ENCODE measurements at regions not wholly inside any gene's neighbourhood (a gene's known extent, or its start where the extent isn't known, plus 50 kb on each side); places are given as distances from the start of the nearest gene placed in this dataset.

DNA sequence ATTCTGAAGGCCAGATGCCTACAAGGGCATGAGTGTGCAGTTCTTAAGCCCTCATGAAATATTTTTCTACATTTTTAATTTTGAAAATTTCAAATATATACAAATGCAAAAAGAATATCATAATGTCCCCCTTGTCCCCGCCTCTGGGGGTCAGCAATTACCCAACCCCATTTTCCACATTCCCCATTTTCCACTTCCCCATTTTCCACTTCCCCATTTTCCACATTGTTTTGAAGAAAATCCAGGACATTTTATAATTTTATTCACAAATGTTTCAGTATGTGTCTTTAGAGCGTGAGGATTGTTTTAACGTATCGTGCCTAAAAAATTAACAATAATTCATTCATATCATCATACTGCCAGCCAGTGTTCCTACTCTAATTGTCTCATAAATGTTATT lies 403.6 kb upstream of the RAB6C start:
- no peak for DNase-seq

DNA sequence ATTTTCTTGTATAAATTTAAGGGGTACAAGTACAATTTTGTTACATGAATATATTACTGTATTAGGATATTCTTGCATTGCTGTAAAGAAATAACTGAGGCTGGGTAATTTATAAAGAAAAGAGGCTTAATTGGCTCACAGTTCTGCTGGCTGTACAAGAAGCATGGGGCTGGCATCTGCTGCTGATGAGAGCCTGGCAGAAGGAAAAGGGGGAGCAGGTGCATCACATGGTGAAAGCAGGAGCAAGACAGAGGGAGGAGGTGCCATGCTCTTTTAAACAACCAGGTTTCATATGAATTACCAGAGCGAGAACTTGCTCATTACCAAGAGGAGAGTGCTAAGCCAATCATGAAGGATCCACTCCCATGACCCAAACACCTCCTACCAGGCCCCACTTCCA lies 399.5 kb upstream of the RAB6C start:
- no peak for DNase-seq

- no peak for DNase-seq
Measured at GRCh38 chr2:129585760-129586159, 393.7 kb upstream of the RAB6C start.

- no peak for DNase-seq
Measured at GRCh38 chr2:129587426-129588064, 391.9 kb upstream of the RAB6C start.

GRCh38 chr2:129604560-129604959 lies 374.9 kb upstream of the RAB6C start:
- no peak for DNase-seq

GRCh38 chr2:129605646-129606045 lies 373.8 kb upstream of the RAB6C start:
- DNase-seq, result peak; percentile 0

DNA sequence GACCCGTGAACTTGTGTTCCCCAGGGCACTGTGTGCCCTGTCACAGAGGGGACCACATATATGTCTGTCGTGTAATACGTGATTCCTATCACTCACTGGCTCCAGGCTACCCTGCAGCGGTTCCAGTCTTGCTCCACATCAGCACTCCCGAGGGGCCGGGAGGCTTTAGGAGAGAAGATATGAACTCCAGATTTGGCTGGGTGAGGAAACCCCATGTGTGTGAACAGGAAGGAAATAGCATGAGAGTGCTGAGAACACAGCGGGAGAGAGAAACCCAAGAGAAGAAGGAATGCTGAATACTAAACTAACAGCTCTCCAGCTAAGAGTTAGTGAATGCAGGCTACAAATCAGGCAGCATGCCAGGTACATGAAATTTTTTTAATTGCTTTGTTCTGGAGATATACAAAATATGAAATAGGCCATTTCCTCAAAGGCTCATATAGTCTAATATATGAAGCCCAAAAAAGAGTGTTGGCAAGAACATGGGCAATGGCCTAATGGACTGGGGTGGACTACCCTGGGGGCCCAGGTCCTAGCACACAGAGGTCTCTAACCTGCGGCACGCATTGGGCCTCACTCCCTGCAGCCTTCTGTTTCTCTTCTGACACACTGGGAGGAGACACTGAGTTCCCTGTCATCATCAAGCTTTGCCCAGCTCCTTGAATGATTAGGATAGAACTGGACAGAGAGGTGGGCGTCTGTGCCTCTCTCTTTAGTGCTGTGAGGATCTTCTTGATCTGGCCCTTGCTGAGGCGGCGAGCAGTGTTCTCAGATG lies 372.8 kb upstream of the RAB6C start:
- no peak for DNase-seq

GRCh38 chr2:129609224-129609623 lies 370.2 kb upstream of the RAB6C start:
- DNase-seq, result no peak

- no peak for DNase-seq
Measured at GRCh38 chr2:129610766-129611165, 368.7 kb upstream of the RAB6C start.

- DNase-seq, result no peak
Measured at GRCh38 chr2:129611471-129611870, 368.0 kb upstream of the RAB6C start.

- peak; percentile 19 for DNase-seq
Measured at GRCh38 chr2:129619471-129619870, 360.0 kb upstream of the RAB6C start.

DNA sequence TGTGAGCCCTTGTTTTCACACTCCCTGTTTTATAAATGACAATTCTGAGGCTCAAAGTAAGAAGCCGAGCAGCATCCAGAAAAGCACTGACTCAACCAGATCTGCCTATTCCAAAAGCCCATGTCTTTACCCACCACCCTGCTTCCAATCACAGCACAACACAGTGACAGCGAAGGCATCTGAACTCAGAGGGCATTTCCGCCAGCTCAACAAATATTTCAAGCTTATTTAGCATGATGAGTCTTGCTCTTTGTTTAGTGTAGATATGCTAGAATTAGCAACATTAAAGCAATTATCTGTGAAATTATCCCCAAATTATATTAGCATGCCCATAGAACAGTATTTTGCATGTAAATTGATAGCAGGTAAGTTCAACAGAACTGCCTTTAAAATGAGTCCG lies 359.1 kb upstream of the RAB6C start:
- no peak for DNase-seq

- DNase-seq, result no peak
Measured at GRCh38 chr2:129623783-129624182, 355.7 kb upstream of the RAB6C start.

DNA sequence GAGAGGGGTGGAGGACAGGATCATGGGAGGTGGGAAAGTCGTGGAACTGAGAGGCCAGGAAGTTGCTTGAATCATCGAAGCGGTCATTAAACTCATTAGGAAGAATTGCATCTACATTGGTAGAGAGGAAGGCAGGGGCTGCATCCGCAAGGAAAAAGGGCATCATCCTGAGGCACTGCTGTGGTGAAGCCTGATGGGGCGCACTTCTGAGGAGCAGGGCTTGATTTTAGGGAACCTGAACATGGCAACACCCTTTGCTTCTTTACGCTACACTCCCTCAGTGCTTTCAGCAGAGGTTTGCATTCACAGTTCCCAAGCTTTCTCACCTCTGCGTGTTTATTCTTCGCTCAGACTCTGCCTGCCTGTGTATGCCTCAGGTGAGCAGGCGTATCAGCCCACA lies 352.0 kb upstream of the RAB6C start:
- no peak for DNase-seq

- no peak for DNase-seq
Measured at GRCh38 chr2:129636692-129637091, 342.8 kb upstream of the RAB6C start.

GRCh38 chr2:129641371-129641770 lies 338.1 kb upstream of the RAB6C start:
- no peak for DNase-seq

- no peak for DNase-seq
Measured at GRCh38 chr2:129642526-129643043, 336.9 kb upstream of the RAB6C start.

- no peak for DNase-seq
Measured at GRCh38 chr2:129645335-129645734, 334.1 kb upstream of the RAB6C start.

DNA sequence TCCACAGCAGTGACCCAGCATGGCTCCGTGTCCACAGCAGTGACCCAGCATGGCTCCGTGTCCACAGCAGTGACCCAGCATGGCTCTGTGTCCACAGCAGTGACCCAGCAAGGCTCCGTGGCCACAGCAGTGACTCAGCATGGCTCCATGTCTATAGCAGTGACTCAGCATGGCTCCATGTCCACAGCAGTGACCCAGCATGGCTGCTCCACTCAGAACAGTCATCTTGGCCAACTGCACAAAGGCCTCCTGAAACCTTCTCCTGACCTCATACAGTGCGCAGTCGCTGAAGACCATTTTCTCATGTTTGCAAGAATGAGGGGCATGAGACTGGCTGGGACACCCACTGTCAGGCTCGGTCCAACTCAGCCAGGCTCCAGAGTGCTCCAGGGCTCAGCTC lies 333.4 kb upstream of the RAB6C start:
- no peak for DNase-seq

- DNase-seq, result no peak
Measured at GRCh38 chr2:129653246-129653645, 326.2 kb upstream of the RAB6C start.

- DNase-seq, result no peak
Measured at GRCh38 chr2:129654331-129654730, 325.1 kb upstream of the RAB6C start.

- no peak for DNase-seq
Measured at GRCh38 chr2:129656081-129656598, 323.3 kb upstream of the RAB6C start.

GRCh38 chr2:129658430-129658829 lies 321.0 kb upstream of the RAB6C start:
- no peak for DNase-seq

GRCh38 chr2:129661935-129662334 lies 317.5 kb upstream of the RAB6C start:
- no peak for DNase-seq
